ENCODE measurements at regions not wholly inside any gene's neighbourhood (a gene's known extent, or its start where the extent isn't known, plus 50 kb on each side); places are given as distances from the start of the nearest gene placed in this dataset.

- Histone ChIP-seq H3K4me2 (no peak overlapping the region), H3K27ac (no peak overlapping the region), H3K4me3 (no peak overlapping the region), H3K4me1 (no peaks in the 10 kb centered on the region), H3K9me3 (no peaks in the 10 kb centered on the region)
- WGBS (ENCODE audit: missing lambda C conversion rate) = 67% methylated on average over 3 of the region's 3 CpGs
- CTCF ChIA-PET = no interaction called here
- no peak for FAIRE-seq
- TF ChIP-seq NFE2L2 (conservative IDR thresholded peaks at IDR 0.05; ENCODE audit: low read length) (no peak), HOXB5 (CRISPR knock-in tag; IDR thresholded peaks at IDR 0.05) (no peak), HOXA7 (CRISPR knock-in tag; IDR thresholded peaks at IDR 0.05) (no peak)
- POLR2A ChIA-PET = no interaction called here
- no peak for ATAC-seq
- DNase-seq (ENCODE audit: low read depth in 1 of 2, low spot score in 1 of 2) = no peak
These were observed 563.5 kb downstream of the PRR16 start for GRCh38 chr5:121027636-121028035.

- no peak overlapping the region for H3K4me3 ChIP-seq
- 90% methylated on average over 4 of the region's 4 CpGs for WGBS (ENCODE audit: missing lambda C conversion rate)
- no peak for ATAC-seq
- no peak for DNase-seq (ENCODE audit: low read depth in 1 of 2, low spot score in 1 of 2)
- no peak for TF ChIP-seq TFCP2L1 (CRISPR knock-in tag; IDR thresholded peaks at IDR 0.05)
- no peak for TF ChIP-seq HOXB13 (CRISPR knock-in tag; IDR thresholded peaks at IDR 0.05; ENCODE audit: low read depth)
- no peak for TF ChIP-seq FOSL2 (IDR thresholded peaks at IDR 0.05)
- TF ChIP-seq FOSL2 (CRISPR knock-in tag; IDR thresholded peaks at IDR 0.05) = no peak
- TF ChIP-seq ELK1 (IDR thresholded peaks at IDR 0.05; ENCODE audit: low read depth, low read length) = no peak
- no peak for TF ChIP-seq USF2 (IDR thresholded peaks at IDR 0.05)
- no peak for TF ChIP-seq MYC (IDR thresholded peaks at IDR 0.05; ENCODE audit: borderline replicate concordance, low read length)
- no peak for TF ChIP-seq TP53 (CRISPR knock-in tag; IDR thresholded peaks at IDR 0.05)
- no peak for TF ChIP-seq NFE2L2 (conservative IDR thresholded peaks at IDR 0.05; ENCODE audit: low read length)
- TF ChIP-seq EHMT2 (IDR thresholded peaks at IDR 0.05; ENCODE audit: low read depth) = no peak
- TF ChIP-seq BCL3 (IDR thresholded peaks at IDR 0.05) = no peak
- TF ChIP-seq ZFP36 (IDR thresholded peaks at IDR 0.05; ENCODE audit: borderline replicate concordance, partially characterized antibody) = no peak
- no peak for TF ChIP-seq PBX3 (IDR thresholded peaks at IDR 0.05)
- TF ChIP-seq HOXA7 (CRISPR knock-in tag; IDR thresholded peaks at IDR 0.05) = no peak
- no peak for TF ChIP-seq PHF8 (IDR thresholded peaks at IDR 0.05; ENCODE audit: borderline replicate concordance, low read depth)
- TF ChIP-seq HEYL (CRISPR knock-in tag; IDR thresholded peaks at IDR 0.05) = no peak
- no peak for TF ChIP-seq E2F6 (IDR thresholded peaks at IDR 0.05; ENCODE audit: borderline replicate concordance, low read depth)
- TF ChIP-seq CEBPB (IDR thresholded peaks at IDR 0.05) = no peak
- no peak for TF ChIP-seq CTCF (IDR thresholded peaks at IDR 0.05)
- no peak for TF ChIP-seq EHF (CRISPR knock-in tag; IDR thresholded peaks at IDR 0.05)
- TF ChIP-seq RNF2 (IDR thresholded peaks at IDR 0.05; ENCODE audit: borderline replicate concordance, low read depth) = no peak
- H3K4me1 ChIP-seq = no peaks in the 10 kb centered on the region
- no peak overlapping the region for H3K4me2 ChIP-seq
- no peak overlapping the region for H3K27ac ChIP-seq
- ChIA-PET POLR2A (no interaction called here), CTCF (no interaction called here)
- no peak for FAIRE-seq
- H3K9me3 ChIP-seq = no peaks in the 10 kb centered on the region
These were observed 565.6 kb downstream of the PRR16 start for GRCh38 chr5:121029536-121030245.
